H1 (cell line): ENCODE measurements at regions not wholly inside any gene's neighbourhood (a gene's known extent, or its start where the extent isn't known, plus 50 kb on each side); places are given as distances from the start of the nearest gene placed in this dataset.

Experiments used
- CTCF ChIA-PET: fragments of 300-600 bp; sonication (Branson Sonifier 250); formaldehyde crosslinking; loops from one replicate; lab custom pipeline; 2021; ENCODE audit not compliant: partially characterized antibody; lab: Charles Lee
- POLR2A ChIA-PET: fragments of 300-600 bp; sonication (Branson Sonifier 250); formaldehyde crosslinking; loops from one replicate; lab custom pipeline; 2021; ENCODE audit warnings: inconsistent platforms; ENCODE audit not compliant: partially characterized antibody; lab: Charles Lee
- DNase-seq, 2 experiments: peaks; one replicate each; pipeline versions ENCODE4 v3.0.0 to v3.0.0-alpha.2; 2010 to 2022; ENCODE audit warnings: low spot score in 2 of 2, low read depth in 1 of 2, mixed read lengths in 1 of 2
- FAIRE-seq: peaks from 2 replicates; lab custom pipeline; 2011; peaks lifted over from hg19 to GRCh38; lab: Jason Lieb, UNC
- H2AFZ ChIP-seq: 2 replicates; pipeline ENCODE4 v1.8.1; 2012; ENCODE audit warnings: low read length, inconsistent platforms
- H2AK5ac ChIP-seq: 2 replicates; pipeline ENCODE4 v1.6.1; 2013; ENCODE audit warnings: low read depth, low read length
- H2BK120ac ChIP-seq: replicated peaks from 2 replicates; pipeline ENCODE3; 2013; ENCODE audit warnings: low read depth, low read length, inconsistent platforms
- H2BK12ac ChIP-seq: 2 replicates; pipeline ENCODE4 v1.6.1; 2013; ENCODE audit warnings: low read depth, low read length
- H2BK15ac ChIP-seq: 2 replicates; pipeline ENCODE4 v1.6.1; 2013; ENCODE audit warnings: low read length
- H2BK20ac ChIP-seq: 2 replicates; pipeline ENCODE4 v1.6.1; 2013; ENCODE audit warnings: low read length
- H2BK5ac ChIP-seq: 2 replicates; pipeline ENCODE4 v1.6.1; 2013; ENCODE audit warnings: low read depth, low read length
- H3K14ac ChIP-seq: 2 replicates; pipeline ENCODE4 v1.6.1; 2013; ENCODE audit warnings: inconsistent platforms; ENCODE audit not compliant: insufficient read length
- H3K18ac ChIP-seq: 2 replicates; pipeline ENCODE4 v1.6.1; 2013; ENCODE audit warnings: low read length; ENCODE audit errors: extremely low read depth
- H3K23ac ChIP-seq: 2 replicates; pipeline ENCODE4 v1.6.1; 2013; ENCODE audit warnings: inconsistent platforms; ENCODE audit not compliant: insufficient read length
- H3K23me2 ChIP-seq: 2 replicates; pipeline ENCODE4 v1.6.1; 2013; ENCODE audit warnings: low read depth, low read length
- H3K27ac ChIP-seq: 2 replicates; pipeline ENCODE4 v1.6.1; 2011; ENCODE audit warnings: low read depth, low read length, inconsistent platforms
- H3K27me3 ChIP-seq, 4 experiments: replicated peaks in 1 of 4; 1 replicate in 1 of 4; 2 replicates in 3 of 4; pipeline versions ENCODE4 v1.6.1 to v1.8.1; 2011 to 2013; ENCODE audit warnings: low read length in 3 of 4, mild to moderate bottlenecking in 3 of 4, inconsistent platforms in 2 of 4, mixed read lengths in 2 of 4, moderate library complexity in 1 of 4; ENCODE audit not compliant: control insufficient read depth in 3 of 4, insufficient read depth in 3 of 4; ENCODE audit errors: extremely low read depth in 1 of 4
- H3K36me3 ChIP-seq, 4 experiments: 2 replicates each; pipeline versions ENCODE4 v1.6.1 to v1.8.1; 2011 to 2013; ENCODE audit warnings: mild to moderate bottlenecking in 4 of 4, low read length in 3 of 4, moderate library complexity in 2 of 4, control low read depth in 1 of 4, inconsistent platforms in 1 of 4; ENCODE audit not compliant: insufficient read depth in 4 of 4, control insufficient read depth in 2 of 4
- H3K4ac ChIP-seq: replicated peaks from 2 replicates; pipeline ENCODE3; 2013; ENCODE audit warnings: low read length, low read depth, mixed read lengths, inconsistent platforms; ENCODE audit not compliant: insufficient read length
- H3K4me1 ChIP-seq, 4 experiments: replicated peaks in 1 of 4; 1 replicate in 1 of 4; 2 replicates in 3 of 4; pipeline versions ENCODE4 v1.6.1 to v1.8.1; 2011 to 2013; ENCODE audit warnings: low read length in 3 of 4, inconsistent platforms in 2 of 4, mixed read lengths in 1 of 4; ENCODE audit not compliant: insufficient read depth in 4 of 4, control insufficient read depth in 3 of 4
- H3K4me2 ChIP-seq, 2 experiments: 2 replicates each; pipeline versions ENCODE4 v1.6.1 to v1.8.1; 2011 to 2013; ENCODE audit warnings: low read depth in 2 of 2, low read length in 2 of 2, control low read depth in 1 of 2, inconsistent platforms in 1 of 2, mild to moderate bottlenecking in 1 of 2; ENCODE audit not compliant: insufficient read depth in 1 of 2
- H3K4me3 ChIP-seq, 4 experiments: fragments of 200-600, 300-600 bp in 1 of 4; sonication (generic), shearing (Covaris generic), sonication (Bioruptor Twin) in 1 of 4; 2 replicates each; pipeline versions ENCODE4 v1.5.1 to v1.8.1; 2011 to 2016; ENCODE audit warnings: low read length in 4 of 4, low read depth in 3 of 4, control low read depth in 2 of 4, inconsistent platforms in 2 of 4, mild to moderate bottlenecking in 2 of 4, mixed read lengths in 1 of 4, moderate library complexity in 1 of 4; ENCODE audit not compliant: insufficient read depth in 2 of 4; ENCODE audit errors: extremely low read depth in 1 of 4
- H3K56ac ChIP-seq: replicated peaks from 2 replicates; pipeline ENCODE3; 2013; ENCODE audit warnings: low read depth, mild to moderate bottlenecking, mixed read lengths, low read length, inconsistent platforms; ENCODE audit not compliant: insufficient read length
- H3K79me1 ChIP-seq: 2 replicates; pipeline ENCODE4 v1.6.1; 2013; ENCODE audit warnings: low read depth, low read length, control low read depth
- H3K79me2 ChIP-seq, 2 experiments: 2 replicates each; pipeline versions ENCODE4 v1.6.1 to v1.8.1; 2012 to 2013; ENCODE audit warnings: low read length in 2 of 2, mild to moderate bottlenecking in 2 of 2, inconsistent platforms in 1 of 2; ENCODE audit not compliant: insufficient read depth in 2 of 2, control insufficient read depth in 1 of 2
- H3K9ac ChIP-seq, 4 experiments: replicated peaks in 1 of 4; 1 replicate in 1 of 4; 2 replicates in 3 of 4; pipeline versions ENCODE4 v1.6.1 to v1.8.1; 2011 to 2013; ENCODE audit warnings: low read depth in 3 of 4, low read length in 3 of 4, control low read depth in 2 of 4, mild to moderate bottlenecking in 2 of 4, moderate library complexity in 2 of 4, inconsistent platforms in 1 of 4; ENCODE audit errors: extremely low read depth in 1 of 4
- H3K9me3 ChIP-seq, 2 experiments: 2 replicates each; pipeline versions ENCODE4 v1.6.1 to v1.8.1; 2012 to 2013; ENCODE audit warnings: mild to moderate bottlenecking in 2 of 2, moderate library complexity in 2 of 2, control low read depth in 1 of 2, inconsistent platforms in 1 of 2, low read depth in 1 of 2, low read length in 1 of 2, mixed read lengths in 1 of 2; ENCODE audit not compliant: insufficient read depth in 2 of 2
- H4K20me1 ChIP-seq, 2 experiments: replicated peaks in 1 of 2; 2 replicates each; pipeline versions ENCODE3 to v1.8.1; 2011 to 2013; ENCODE audit warnings: inconsistent platforms in 2 of 2, low read length in 2 of 2, mild to moderate bottlenecking in 1 of 2; ENCODE audit not compliant: insufficient read depth in 2 of 2, control insufficient read depth in 1 of 2
- H4K5ac ChIP-seq: 2 replicates; pipeline ENCODE4 v1.6.1; 2013; ENCODE audit warnings: low read length, low read depth, mixed read lengths, inconsistent platforms; ENCODE audit not compliant: insufficient read length
- H4K8ac ChIP-seq: 2 replicates; pipeline ENCODE4 v1.8.0; 2013; ENCODE audit warnings: mild to moderate bottlenecking, moderate library complexity, low read length, inconsistent platforms; ENCODE audit not compliant: insufficient read depth; ENCODE audit errors: extremely low read depth
- H4K91ac ChIP-seq: replicated peaks from 2 replicates; pipeline ENCODE3; 2013; ENCODE audit warnings: low read length, mixed read lengths, inconsistent platforms; ENCODE audit not compliant: insufficient read length
- ASH2L ChIP-seq: fragments of 200-600, 300-600 bp; sonication (generic); IDR thresholded peaks from one replicate; pipeline ENCODE4 v1.7.1; 2017; ENCODE audit warnings: low read length
- CTBP2 ChIP-seq: IDR thresholded peaks from 2 replicates; pipeline ENCODE4 v1.7.0; 2011; ENCODE audit warnings: borderline replicate concordance, mild to moderate bottlenecking, moderate library complexity, mixed read lengths, low read length; ENCODE audit not compliant: insufficient read depth, insufficient read length
- KDM4A ChIP-seq: IDR thresholded peaks from one replicate; pipeline ENCODE4 v1.7.1; 2012; ENCODE audit warnings: low read depth, mild to moderate bottlenecking, moderate library complexity, low read length, inconsistent platforms; ENCODE audit not compliant: severe bottlenecking
- NANOG ChIP-seq: IDR thresholded peaks from 2 replicates; pipeline ENCODE4 v1.6.1; 2011; ENCODE audit warnings: low read length, low read depth, mild to moderate bottlenecking, inconsistent platforms; ENCODE audit not compliant: insufficient read depth, poor library complexity, severe bottlenecking
- POLR2AphosphoS5 ChIP-seq: IDR thresholded peaks from 2 replicates; pipeline ENCODE4 v1.6.1; 2011; ENCODE audit warnings: low read depth, low read length
- RAD21 ChIP-seq, 2 experiments: IDR thresholded peaks in 1 of 2; conservative IDR thresholded peaks in 1 of 2; 2 replicates each; pipeline ENCODE4 v1.6.1; 2011; ENCODE audit warnings: low read depth in 2 of 2, low read length in 2 of 2, improper control_type of control experiment in 1 of 2, inconsistent platforms in 1 of 2, mild to moderate bottlenecking in 1 of 2, moderate library complexity in 1 of 2
- RFX5 ChIP-seq: IDR thresholded peaks from 2 replicates; pipeline ENCODE4 v1.6.1; 2011; ENCODE audit warnings: low read depth, low read length, improper control_type of control experiment, borderline replicate concordance
- RNF2 ChIP-seq: fragments of 200-900, 300-1000 bp; sonication (generic); IDR thresholded peaks from 2 replicates; pipeline ENCODE4 v1.7.1; 2016; ENCODE audit warnings: borderline replicate concordance, low read depth, mild to moderate bottlenecking, antibody characterized with exemption, low read length; ENCODE audit not compliant: poor library complexity, severe bottlenecking; ENCODE audit errors: missing control alignments
- SIRT6 ChIP-seq: IDR thresholded peaks from one replicate; pipeline ENCODE4 v1.7.1; 2012; ENCODE audit warnings: low read length, inconsistent platforms
- SIX5 ChIP-seq: IDR thresholded peaks from 2 replicates; pipeline ENCODE4 v1.6.1; 2011; ENCODE audit warnings: mild to moderate bottlenecking, low read depth, low read length
- SP4 ChIP-seq: IDR thresholded peaks from 2 replicates; pipeline ENCODE4 v1.6.1; 2012; ENCODE audit warnings: low read length, inconsistent platforms
- TCF12 ChIP-seq: IDR thresholded peaks from 2 replicates; pipeline ENCODE4 v1.6.1; 2011; ENCODE audit warnings: low read depth, mild to moderate bottlenecking, low read length
- ZNF274 ChIP-seq: IDR thresholded peaks from 2 replicates; pipeline ENCODE4 v1.7.0; 2012; ENCODE audit warnings: low read length, borderline replicate concordance; ENCODE audit errors: extremely low read depth
- WGBS, 2 experiments: shearing (Covaris generic) in 1 of 2; methylation state at CpG; one replicate each; pipeline versions ENCODE4 v1.1.6 to v1.1.7; 2013 to 2015; ENCODE audit warnings: low lambda C conversion rate in 2 of 2, mixed read lengths in 2 of 2, inconsistent platforms in 1 of 2, low coverage in 1 of 2, missing lambda C conversion rate in 1 of 2; ENCODE audit not compliant: insufficient replicate concordance in 2 of 2, insufficient coverage in 1 of 2, insufficient read length in 1 of 2; ENCODE audit errors: extremely low coverage in 1 of 2, missing lambda C conversion rate in 1 of 2; 5-methylcytosine and 5-hydroxymethylcytosine counted together
- TF ChIP-seq, protein P1 (sequence below): IDR thresholded peaks from 2 replicates; pipeline ENCODE4 v1.6.1; 2011; ENCODE audit warnings: low read depth, mild to moderate bottlenecking, low read length; ENCODE audit not compliant: insufficient read depth

DNA sequence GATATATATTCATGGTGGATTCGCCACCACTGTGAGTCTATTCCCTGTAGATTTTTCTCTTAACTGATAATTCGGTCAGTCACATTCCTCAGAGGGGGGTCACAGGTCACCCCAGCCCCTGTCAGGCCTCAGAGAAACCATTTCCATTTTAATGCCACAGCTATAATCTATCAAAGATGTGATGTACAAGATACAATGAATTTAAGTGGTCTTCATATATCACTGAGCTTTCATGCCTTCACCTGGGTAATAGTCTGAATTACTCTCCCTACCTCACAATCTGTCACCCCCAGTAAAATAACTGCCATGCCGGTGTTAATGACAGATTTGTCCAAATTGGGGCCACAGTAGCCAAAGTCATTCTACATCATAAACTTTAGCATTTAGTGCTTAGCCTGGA, 64.7 kb downstream of the NKX6-1 start:
- Histone ChIP-seq H4K91ac (no peak overlapping the region), H3K23me2 (no peaks in the 10 kb centered on the region), H2BK5ac (no peak overlapping the region), H2BK120ac (no peak overlapping the region), H3K79me2 (no peaks in the 10 kb centered on the region), H2BK15ac (no peak overlapping the region), H3K36me3 (no peaks in the 10 kb centered on the region), H3K79me1 (no peaks in the 10 kb centered on the region), H3K4me2 (no peak overlapping the region), H2BK20ac (no peak overlapping the region), H2AK5ac (no peak overlapping the region), H3K23ac (no peak overlapping the region), H3K56ac (no peak overlapping the region), H3K18ac (no peak overlapping the region), H3K4me3 (no peak overlapping the region), H3K4ac (no peak overlapping the region), H3K14ac (no peak overlapping the region), H4K5ac (no peak overlapping the region), H3K27ac (no peak overlapping the region), H2BK12ac (no peak overlapping the region), H2AFZ (no peak overlapping the region), H4K8ac (no peak overlapping the region), H3K4me1 (peaks cover 0 to 9% (median 0%) of the 10 kb centered on the region in 4 experiments; a peak in 1 of 7 replicates), H3K9ac (no peak overlapping the region), H3K9me3 (no peaks in the 10 kb centered on the region), H3K27me3 (no peaks in the 10 kb centered on the region), H4K20me1 (no peaks in the 10 kb centered on the region)
- ChIA-PET POLR2A (no interaction called here), CTCF (interaction anchor here (0.9 to 3.0 kb wide), 5 partner anchors 14 to 49 kb away, joined by 3 to 18 read pairs (median 3); no protein-coding TSS in a partner anchor)
- DNase-seq (no peak), FAIRE-seq (no peak)
- WGBS, 2 experiments, result 88% methylated on average over 3 of the region's 3 CpGs; no CpG with 5 or more reads in 1 of the 2 experiments
- no peak for TF ChIP-seq SIX5
- TF ChIP-seq SIRT6, result no peak
- no peak for TF ChIP-seq SP4
- TF ChIP-seq, protein P1, sequence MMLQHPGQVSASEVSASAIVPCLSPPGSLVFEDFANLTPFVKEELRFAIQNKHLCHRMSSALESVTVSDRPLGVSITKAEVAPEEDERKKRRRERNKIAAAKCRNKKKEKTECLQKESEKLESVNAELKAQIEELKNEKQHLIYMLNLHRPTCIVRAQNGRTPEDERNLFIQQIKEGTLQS, result no peak
- no peak for TF ChIP-seq ZNF274
- TF ChIP-seq NANOG, result no peak
- no peak for TF ChIP-seq TCF12
- no peak for TF ChIP-seq POLR2AphosphoS5
- no peak for TF ChIP-seq ASH2L
- no peak for TF ChIP-seq CTBP2
- no peak for TF ChIP-seq KDM4A
- TF ChIP-seq RNF2, result no peak
- TF ChIP-seq RAD21 (IDR thresholded peaks at IDR 0.05 in 1 of 2, conservative IDR thresholded peaks at IDR 0.05 in 1 of 2; ENCODE audit: low read depth in 2 of 2, low read length in 2 of 2), result no peak
- TF ChIP-seq RFX5, result no peak
